ENCODE measurements at regions not wholly inside any gene's neighbourhood (a gene's known extent, or its start where the extent isn't known, plus 50 kb on each side); places are given as distances from the start of the nearest gene placed in this dataset.

GRCh38 chr4:22099896-22100295 lies 151.3 kb upstream of the KCNIP4 start:
- Histone ChIP-seq H2AFZ (ENCODE audit: low read length) (no peak overlapping the region), H3K27me3 (ENCODE audit: control insufficient read depth in 1 of 2, insufficient read depth in 2 of 2, low read length in 2 of 2) (no peaks in the 10 kb centered on the region), H3K9ac (ENCODE audit: insufficient read depth, low read depth, low read length) (no peak overlapping the region), H3K4me1 (ENCODE audit: insufficient read depth, low read length) (no peaks in the 10 kb centered on the region), H3K4me2 (ENCODE audit: low read depth, low read length) (no peak overlapping the region), H4K20me1 (ENCODE audit: insufficient read depth, low read length) (no peaks in the 10 kb centered on the region), H3K4me3 (replicated peaks in 1 of 3; ENCODE audit: insufficient read depth in 1 of 3, low read depth in 2 of 3, low read length in 3 of 3) (no peak overlapping the region), H3K36me3 (replicated peaks in 1 of 2; ENCODE audit: control insufficient read depth in 1 of 2, insufficient read depth in 2 of 2, low read length in 2 of 2) (no peaks in the 10 kb centered on the region), H3K79me2 (ENCODE audit: insufficient read depth, low read length) (no peaks in the 10 kb centered on the region), H3K27ac (ENCODE audit: extremely low read length, insufficient read depth, low read length) (no peak overlapping the region), H3K9me3 (ENCODE audit: low read length) (no peaks in the 10 kb centered on the region)
- POLR2A ChIA-PET: no interaction called here
- CTCF ChIA-PET (ENCODE audit: low intra/inter-chr PET ratio, low total read pairs): no interaction called here
- in situ Hi-C loops (cut with HindIII; ENCODE audit: extremely low pct_ligation_motif_present, low pct_unique_long_range_greater_than_20kb) (no loop called here), intact Hi-C loops (cut with micrococcal nuclease; ENCODE audit: unreplicated experiment) (no loop called here)
- no peak for DNase-seq (ENCODE audit: low spot score)
- no TSS peak for BruUV-seq (replicated peaks)
- ATAC-seq: no peak
- FAIRE-seq: no peak
- TF ChIP-seq ZNF546 (CRISPR knock-in tag; conservative IDR thresholded peaks at IDR 0.05) (no peak), ZNF12 (CRISPR knock-in tag; IDR thresholded peaks at IDR 0.05) (no peak), ZKSCAN1 (IDR thresholded peaks at IDR 0.05; ENCODE audit: low read length) (no peak), ZNF850 (CRISPR knock-in tag; conservative IDR thresholded peaks at IDR 0.05) (no peak), NR2F6 (IDR thresholded peaks at IDR 0.05) (no peak), NR2F6 (CRISPR knock-in tag; IDR thresholded peaks at IDR 0.05) (no peak), ARID2 (CRISPR knock-in tag; IDR thresholded peaks at IDR 0.05; ENCODE audit: borderline replicate concordance) (no peak), ZNF282 (IDR thresholded peaks at IDR 0.05; ENCODE audit: partially characterized antibody) (no peak), HINFP (CRISPR knock-in tag; IDR thresholded peaks at IDR 0.05; ENCODE audit: low read depth) (no peak), PRPF4 (IDR thresholded peaks at IDR 0.05; ENCODE audit: low read depth, low read length, poor library complexity, severe bottlenecking) (no peak), YY1 (IDR thresholded peaks at IDR 0.05; ENCODE audit: insufficient read depth, insufficient replicate concordance, low read depth, low read length) (no peak), KMT2B (CRISPR knock-in tag; IDR thresholded peaks at IDR 0.05) (no peak)
- 3% methylated on average over 2 of the region's 2 CpGs for WGBS (ENCODE audit: low lambda C conversion rate)
